ENCODE measurements at regions not wholly inside any gene's neighbourhood (a gene's known extent, or its start where the extent isn't known, plus 50 kb on each side); places are given as distances from the start of the nearest gene placed in this dataset.

- Mint-ChIP-seq H3K27ac (no peak overlapping the region), H3K4me1 (peaks cover 2% of the 10 kb centered on the region; the same call in 1 of the 3 replicates), H3K9me3 (no peaks in the 10 kb centered on the region; the same call in 2 of the 3 replicates), H3K27me3 (ENCODE audit: insufficient read depth, low read depth, poor library complexity) (peaks cover 4% of the 10 kb centered on the region), H3K36me3 (ENCODE audit: low read depth) (no peaks in the 10 kb centered on the region), H3K4me3 (no peak overlapping the region)
- no peaks in the 10 kb centered on the region for H3K4me1 ChIP-seq (ENCODE audit: insufficient read depth)
- ATAC-seq (peak; percentile 72), DNase-seq (ENCODE audit: low spot score) (peak; percentile 19)
- H3K79me2 ChIP-seq (replicated peaks; ENCODE audit: insufficient read depth): no peaks in the 10 kb centered on the region
- no peak overlapping the region for H3K27ac ChIP-seq (ENCODE audit: low read depth)
- H2AFZ ChIP-seq: peak overlapping the region; percentile 86
- no peaks in the 10 kb centered on the region for H3K36me3 ChIP-seq (ENCODE audit: insufficient read depth)
- H4K20me1 ChIP-seq (replicated peaks; ENCODE audit: insufficient read depth): no peaks in the 10 kb centered on the region
- H3K4me3 ChIP-seq: no peak overlapping the region
- H3K27me3 ChIP-seq (ENCODE audit: insufficient read depth): no peaks in the 10 kb centered on the region
- TF ChIP-seq NANOG (IDR thresholded peaks at IDR 0.05; ENCODE audit: borderline replicate concordance): no peak
- peaks cover 4% of the 10 kb centered on the region; the same call in 1 of the 2 replicates for H3K9me2 ChIP-seq (ENCODE audit: insufficient read depth)
- H3K4me2 ChIP-seq: no peak overlapping the region
- H3F3A ChIP-seq (replicated peaks; ENCODE audit: low read depth): no peaks in the 10 kb centered on the region
Measured at GRCh38 chr11:27863637-27864036, 163.4 kb upstream of the BDNF start.

- no peak for DNase-seq (ENCODE audit: low spot score)
- TF ChIP-seq JUNB (IDR thresholded peaks at IDR 0.05; ENCODE audit: unreplicated experiment) (no peak), CREB1 (CRISPR knock-in tag; IDR thresholded peaks at IDR 0.05; ENCODE audit: low read depth) (no peak), REST (IDR thresholded peaks at IDR 0.05; ENCODE audit: unreplicated experiment) (no peak), POLR2AphosphoS5 (IDR thresholded peaks at IDR 0.05; ENCODE audit: low read depth) (no peak), CTCF (conservative IDR thresholded peaks at IDR 0.05; ENCODE audit: low read depth in 2 of 2) (no peak), ZNF331 (CRISPR knock-in tag; IDR thresholded peaks at IDR 0.05; ENCODE audit: low read depth) (no peak), ZNF114 (CRISPR knock-in tag; IDR thresholded peaks at IDR 0.05) (no peak), ZNF462 (CRISPR knock-in tag; IDR thresholded peaks at IDR 0.05) (no peak), NANOG (IDR thresholded peaks at IDR 0.05; ENCODE audit: borderline replicate concordance) (no peak), EZH2 (IDR thresholded peaks at IDR 0.05; ENCODE audit: low read depth, unreplicated experiment) (no peak)
Measured at GRCh38 chr11:27861706-27862430, 161.6 kb upstream of the BDNF start.

More at GRCh38 chr11:27861706-27862430, 161.6 kb upstream of the BDNF start:
- no peaks in the 10 kb centered on the region for H3F3A ChIP-seq (replicated peaks; ENCODE audit: low read depth)
- no peak overlapping the region for H3K27ac ChIP-seq (ENCODE audit: low read depth)
- no peak overlapping the region for H2AFZ ChIP-seq
- no peak for ATAC-seq
- H3K4me2 ChIP-seq: no peak overlapping the region
- H3K36me3 ChIP-seq (ENCODE audit: insufficient read depth): no peaks in the 10 kb centered on the region
- Mint-ChIP-seq H3K4me3 (no peak overlapping the region), H3K4me1 (peaks cover 2% of the 10 kb centered on the region; the same call in 1 of the 3 replicates), H3K27me3 (ENCODE audit: insufficient read depth, low read depth, poor library complexity) (peaks cover 2% of the 10 kb centered on the region), H3K36me3 (ENCODE audit: low read depth) (no peaks in the 10 kb centered on the region), H3K9me3 (no peaks in the 10 kb centered on the region; the same call in 2 of the 3 replicates), H3K27ac (no peak overlapping the region)
- no peaks in the 10 kb centered on the region for H4K20me1 ChIP-seq (replicated peaks; ENCODE audit: insufficient read depth)
- H3K79me2 ChIP-seq (replicated peaks; ENCODE audit: insufficient read depth): no peaks in the 10 kb centered on the region
- H3K4me3 ChIP-seq: no peak overlapping the region
- H3K9me2 ChIP-seq (ENCODE audit: insufficient read depth): peaks cover 4% of the 10 kb centered on the region; the same call in 1 of the 2 replicates
- no peaks in the 10 kb centered on the region for H3K27me3 ChIP-seq (ENCODE audit: insufficient read depth)
- no peaks in the 10 kb centered on the region for H3K4me1 ChIP-seq (ENCODE audit: insufficient read depth)
